ENCODE measurements at regions not wholly inside any gene's neighbourhood (a gene's known extent, or its start where the extent isn't known, plus 50 kb on each side); places are given as distances from the start of the nearest gene placed in this dataset.
"Not testable (repeated sequence)": the region's sequence is repeated elsewhere in the genome, so short reads cannot be mapped to it uniquely, and the experiment has no call there.

DNA sequence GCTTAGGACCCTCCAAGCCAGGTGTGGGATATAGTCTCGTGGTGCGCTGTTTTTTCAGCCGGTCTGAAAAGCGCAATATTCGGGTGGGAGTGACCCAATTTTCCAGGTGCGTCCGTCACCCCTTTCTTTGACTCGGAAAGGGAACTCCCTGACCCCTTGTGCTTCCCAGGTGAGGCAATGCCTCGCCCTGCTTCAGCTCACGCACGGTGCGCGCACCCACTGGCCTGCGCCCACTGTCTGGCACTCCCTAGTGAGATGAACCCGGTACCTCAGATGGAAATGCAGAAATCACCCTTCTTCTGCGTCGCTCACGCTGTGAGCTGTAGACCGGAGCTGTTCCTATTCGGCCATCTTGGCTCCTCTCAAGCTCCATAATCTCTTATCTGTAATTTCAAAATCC is 408.0 kb downstream of the FAM72C start:
- TF ChIP-seq, protein P1, sequence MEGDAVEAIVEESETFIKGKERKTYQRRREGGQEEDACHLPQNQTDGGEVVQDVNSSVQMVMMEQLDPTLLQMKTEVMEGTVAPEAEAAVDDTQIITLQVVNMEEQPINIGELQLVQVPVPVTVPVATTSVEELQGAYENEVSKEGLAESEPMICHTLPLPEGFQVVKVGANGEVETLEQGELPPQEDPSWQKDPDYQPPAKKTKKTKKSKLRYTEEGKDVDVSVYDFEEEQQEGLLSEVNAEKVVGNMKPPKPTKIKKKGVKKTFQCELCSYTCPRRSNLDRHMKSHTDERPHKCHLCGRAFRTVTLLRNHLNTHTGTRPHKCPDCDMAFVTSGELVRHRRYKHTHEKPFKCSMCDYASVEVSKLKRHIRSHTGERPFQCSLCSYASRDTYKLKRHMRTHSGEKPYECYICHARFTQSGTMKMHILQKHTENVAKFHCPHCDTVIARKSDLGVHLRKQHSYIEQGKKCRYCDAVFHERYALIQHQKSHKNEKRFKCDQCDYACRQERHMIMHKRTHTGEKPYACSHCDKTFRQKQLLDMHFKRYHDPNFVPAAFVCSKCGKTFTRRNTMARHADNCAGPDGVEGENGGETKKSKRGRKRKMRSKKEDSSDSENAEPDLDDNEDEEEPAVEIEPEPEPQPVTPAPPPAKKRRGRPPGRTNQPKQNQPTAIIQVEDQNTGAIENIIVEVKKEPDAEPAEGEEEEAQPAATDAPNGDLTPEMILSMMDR (IDR thresholded peaks at IDR 0.05), result not testable (repeated sequence)
- not testable (repeated sequence) for TF ChIP-seq POLR2A (IDR thresholded peaks at IDR 0.05)

Data from Peyer's patch (tissue), 4 donors.